ENCODE measurements at regions not wholly inside any gene's neighbourhood (a gene's known extent, or its start where the extent isn't known, plus 50 kb on each side); places are given as distances from the start of the nearest gene placed in this dataset.
"Not testable (repeated sequence)": the region's sequence is repeated elsewhere in the genome, so short reads cannot be mapped to it uniquely, and the experiment has no call there.

GRCh38 chrX:119296973-119297372 is 60.9 kb downstream of the PGRMC1 start:
- DNase-seq (ENCODE audit: low spot score in 2 of 2); ATAC-seq; H3K36me3 Mint-ChIP-seq; H3K9me3 Mint-ChIP-seq; H3K27ac Mint-ChIP-seq: not testable (repeated sequence)

GRCh38 chrX:119299812-119300211 is 63.7 kb downstream of the PGRMC1 start:
- not testable (repeated sequence) for H3K36me3 Mint-ChIP-seq; DNase-seq (ENCODE audit: low spot score in 2 of 2); H3K9me3 Mint-ChIP-seq; H3K27ac Mint-ChIP-seq; ATAC-seq

- no peak for ATAC-seq
- no peaks in the 10 kb centered on the region for H3K36me3 Mint-ChIP-seq
Measured at GRCh38 chrX:119303137-119303536, 67.1 kb downstream of the PGRMC1 start.

GRCh38 chrX:119325456-119325855 is 73.7 kb upstream of the SLC25A43 start:
- Mint-ChIP-seq H3K36me3 (no peaks in the 10 kb centered on the region), H3K9me3 (no peaks in the 10 kb centered on the region), H3K27ac (no peak overlapping the region)
- no peak for ATAC-seq
- DNase-seq (ENCODE audit: low spot score in 2 of 2): no peak

More at GRCh38 chrX:119303137-119303536, 67.1 kb downstream of the PGRMC1 start:
- no peak for DNase-seq (ENCODE audit: low spot score in 2 of 2)
- Mint-ChIP-seq H3K9me3 (no peaks in the 10 kb centered on the region), H3K27ac (no peak overlapping the region)

- DNase-seq (ENCODE audit: low spot score in 2 of 2); ATAC-seq; H3K9me3 Mint-ChIP-seq; H3K27ac Mint-ChIP-seq; H3K36me3 Mint-ChIP-seq: not testable (repeated sequence)
Measured at GRCh38 chrX:119331873-119332272, 67.3 kb upstream of the SLC25A43 start.

- ATAC-seq; H3K36me3 Mint-ChIP-seq; DNase-seq (ENCODE audit: low spot score in 2 of 2); H3K9me3 Mint-ChIP-seq; H3K27ac Mint-ChIP-seq: not testable (repeated sequence)
Measured at GRCh38 chrX:119332855-119333720, 66.0 kb upstream of the SLC25A43 start.

GRCh38 chrX:119333721-119334032 is 65.5 kb upstream of the SLC25A43 start:
- ATAC-seq, H3K27ac Mint-ChIP-seq, H3K36me3 Mint-ChIP-seq: not testable (repeated sequence)

GRCh38 chrX:119334468-119335050 is 64.6 kb upstream of the SLC25A43 start:
- ATAC-seq; H3K36me3 Mint-ChIP-seq; DNase-seq (ENCODE audit: low spot score in 2 of 2): not testable (repeated sequence)

More at GRCh38 chrX:119333721-119334032, 65.5 kb upstream of the SLC25A43 start:
- DNase-seq (ENCODE audit: low spot score in 2 of 2); H3K9me3 Mint-ChIP-seq: not testable (repeated sequence)

GRCh38 chrX:119337201-119337600 is 61.9 kb upstream of the SLC25A43 start:
- Mint-ChIP-seq H3K36me3 (no peaks in the 10 kb centered on the region), H3K27ac (no peak overlapping the region), H3K9me3 (no peaks in the 10 kb centered on the region)
- DNase-seq (ENCODE audit: low spot score in 2 of 2): no peak
- no peak for ATAC-seq

More at GRCh38 chrX:119334468-119335050, 64.6 kb upstream of the SLC25A43 start:
- not testable (repeated sequence) for H3K27ac Mint-ChIP-seq, H3K9me3 Mint-ChIP-seq

GRCh38 chrX:119340606-119341205 is 58.4 kb upstream of the SLC25A43 start:
- no peaks in the 10 kb centered on the region for H3K9me3 Mint-ChIP-seq
- no peak for DNase-seq (ENCODE audit: low spot score in 2 of 2)
- ATAC-seq: no peak
- no peaks in the 10 kb centered on the region for H3K36me3 Mint-ChIP-seq
- no peak overlapping the region for H3K27ac Mint-ChIP-seq

- H3K27ac Mint-ChIP-seq: no peak overlapping the region
- H3K36me3 Mint-ChIP-seq: no peaks in the 10 kb centered on the region
- ATAC-seq (peak in 1 of 2 donors; percentile 79), DNase-seq (ENCODE audit: low spot score in 2 of 2) (no peak)
- no peaks in the 10 kb centered on the region for H3K9me3 Mint-ChIP-seq
Measured at GRCh38 chrX:119343856-119344255, 55.3 kb upstream of the SLC25A43 start.

Measured in activated naive CD4-positive, alpha-beta T cell treated with anti-CD3 and anti-CD28 coated beads, Interleukin-2, amount 50 U/mL, for 72 hours (primary cell).